GM12892 (cell line): ENCODE measurements at regions not wholly inside any gene's neighbourhood (a gene's known extent, or its start where the extent isn't known, plus 50 kb on each side); places are given as distances from the start of the nearest gene placed in this dataset.

Source experiments
- POLR2A ChIP-seq: IDR thresholded peaks from 2 replicates; pipeline ENCODE4 v1.6.1; 2011; ENCODE audit warnings: low read depth, low read length, control low read depth
- POLR2AphosphoS5 ChIP-seq: IDR thresholded peaks from 2 replicates; pipeline ENCODE4 v1.6.1; 2011; ENCODE audit warnings: low read depth, low read length, control low read depth
- TAF1 ChIP-seq: IDR thresholded peaks from 2 replicates; pipeline ENCODE4 v1.6.1; 2011; ENCODE audit warnings: low read depth, mild to moderate bottlenecking, control low read depth, low read length, borderline replicate concordance

DNA sequence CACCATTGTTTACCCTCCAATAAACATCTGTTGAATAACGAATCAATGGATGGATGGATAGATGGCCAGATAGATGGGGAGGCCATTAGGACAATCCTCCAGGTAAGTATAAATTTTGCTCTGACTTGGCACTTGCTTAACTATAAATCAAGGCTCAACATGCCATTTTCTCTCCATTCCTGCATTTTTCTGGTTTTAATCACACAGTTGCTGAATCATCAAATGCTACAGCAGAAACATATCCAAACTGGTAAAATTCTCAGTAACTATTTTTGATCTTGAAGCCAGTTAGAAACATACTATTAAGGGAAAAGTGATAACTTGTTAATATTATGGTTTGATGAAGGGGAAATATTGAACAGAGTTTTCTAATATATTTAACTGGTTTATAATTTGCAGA is 71.5 kb upstream of the MTAP start:
- TF ChIP-seq TAF1 (no peak), POLR2A (no peak), POLR2AphosphoS5 (no peak)
